ENCODE measurements at regions not wholly inside any gene's neighbourhood (a gene's known extent, or its start where the extent isn't known, plus 50 kb on each side); places are given as distances from the start of the nearest gene placed in this dataset.

DNA sequence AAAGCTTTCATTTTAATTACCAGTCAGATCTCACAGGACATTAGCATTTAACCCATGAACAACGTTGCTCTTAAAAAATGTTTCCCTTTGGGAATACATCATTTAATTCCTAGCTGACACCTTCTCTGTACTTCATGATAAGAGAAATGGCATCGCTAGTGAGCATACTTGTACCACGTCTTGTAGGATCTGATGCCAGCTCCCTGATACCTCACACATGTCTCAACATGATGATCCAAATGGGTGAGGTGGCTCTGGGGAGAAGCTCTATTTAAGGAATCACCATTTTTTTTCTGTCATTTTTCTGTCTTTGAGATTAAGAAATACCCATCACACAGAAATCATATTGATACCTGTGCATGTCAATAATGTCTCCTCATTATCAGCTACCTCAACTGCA is 772.1 kb upstream of the CA10 start:
- Histone ChIP-seq H3K9me1 (ENCODE audit: control insufficient read depth, extremely low read depth, insufficient read depth, low read length) (no peaks in the 10 kb centered on the region), H3K4me3 (ENCODE audit: control insufficient read depth in 2 of 3, extremely low read depth in 1 of 3, insufficient read depth in 2 of 3, low read depth in 1 of 3, low read length in 3 of 3) (no peak overlapping the region), H3K4me2 (ENCODE audit: control insufficient read depth, extremely low read depth, insufficient read depth, low read depth, low read length) (no peak overlapping the region), H4K20me1 (ENCODE audit: control insufficient read depth, extremely low read depth, insufficient read depth, low read length) (no peaks in the 10 kb centered on the region), H2AFZ (ENCODE audit: control insufficient read depth, low read length) (no peak overlapping the region), H3K9me3 (ENCODE audit: control insufficient read depth, low read depth, low read length) (no peaks in the 10 kb centered on the region), H3K9ac (ENCODE audit: control insufficient read depth, extremely low read depth, insufficient read depth, low read length) (no peak overlapping the region), H3K27me3 (ENCODE audit: control insufficient read depth, extremely low read depth, insufficient read depth, low read length) (no peaks in the 10 kb centered on the region), H3K4me1 (ENCODE audit: control insufficient read depth, extremely low read depth, insufficient read depth, low read length) (no peaks in the 10 kb centered on the region), H3K36me3 (ENCODE audit: control insufficient read depth in 2 of 2, extremely low read depth in 1 of 2, insufficient read depth in 2 of 2, low read length in 2 of 2) (no peaks in the 10 kb centered on the region), H3K27ac (ENCODE audit: control insufficient read depth, insufficient read depth, low read length) (no peak overlapping the region), H3K79me2 (ENCODE audit: control insufficient read depth, insufficient read depth, low read length) (no peaks in the 10 kb centered on the region)
- dilution Hi-C loops (cut with MboI; ENCODE audit: extremely low pct_ligation_motif_present, low sequenced_read_pairs), result no loop called here
- no peak for FAIRE-seq
- TF ChIP-seq EZH2 (IDR thresholded peaks at IDR 0.05; ENCODE audit: low read length), result no peak
- TF ChIP-seq, protein P1, sequence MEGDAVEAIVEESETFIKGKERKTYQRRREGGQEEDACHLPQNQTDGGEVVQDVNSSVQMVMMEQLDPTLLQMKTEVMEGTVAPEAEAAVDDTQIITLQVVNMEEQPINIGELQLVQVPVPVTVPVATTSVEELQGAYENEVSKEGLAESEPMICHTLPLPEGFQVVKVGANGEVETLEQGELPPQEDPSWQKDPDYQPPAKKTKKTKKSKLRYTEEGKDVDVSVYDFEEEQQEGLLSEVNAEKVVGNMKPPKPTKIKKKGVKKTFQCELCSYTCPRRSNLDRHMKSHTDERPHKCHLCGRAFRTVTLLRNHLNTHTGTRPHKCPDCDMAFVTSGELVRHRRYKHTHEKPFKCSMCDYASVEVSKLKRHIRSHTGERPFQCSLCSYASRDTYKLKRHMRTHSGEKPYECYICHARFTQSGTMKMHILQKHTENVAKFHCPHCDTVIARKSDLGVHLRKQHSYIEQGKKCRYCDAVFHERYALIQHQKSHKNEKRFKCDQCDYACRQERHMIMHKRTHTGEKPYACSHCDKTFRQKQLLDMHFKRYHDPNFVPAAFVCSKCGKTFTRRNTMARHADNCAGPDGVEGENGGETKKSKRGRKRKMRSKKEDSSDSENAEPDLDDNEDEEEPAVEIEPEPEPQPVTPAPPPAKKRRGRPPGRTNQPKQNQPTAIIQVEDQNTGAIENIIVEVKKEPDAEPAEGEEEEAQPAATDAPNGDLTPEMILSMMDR (optimal IDR thresholded peaks at IDR 0.05 in 1 of 3, IDR thresholded peaks at IDR 0.05 in 1 of 3, conservative IDR thresholded peaks at IDR 0.05 in 1 of 3; ENCODE audit: extremely low read depth in 1 of 3, insufficient read depth in 2 of 3, low read length in 3 of 3), result no peak
- no peak for DNase-seq (ENCODE audit: low read depth, low spot score)

DNA sequence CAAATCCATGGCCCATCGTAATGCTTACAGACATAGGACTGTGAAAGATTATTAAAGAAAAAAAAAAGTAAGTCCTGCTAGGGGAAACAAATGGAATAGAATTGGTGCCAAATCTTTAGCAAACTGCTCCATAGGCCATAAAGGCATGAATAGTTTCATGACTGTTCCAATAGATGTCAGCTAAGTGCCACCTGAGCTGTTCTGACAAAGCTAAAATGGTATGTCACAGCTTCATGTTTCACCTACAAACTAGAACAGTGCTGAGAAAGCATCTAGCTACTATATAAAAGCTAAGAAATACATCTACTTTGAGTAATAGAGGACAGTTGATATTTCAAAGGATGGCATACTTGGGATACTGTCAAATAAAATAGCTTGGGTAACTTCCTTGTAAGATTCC is 771.6 kb upstream of the CA10 start:
- no peak overlapping the region for H2AFZ ChIP-seq (ENCODE audit: control insufficient read depth, low read length)

More for the DNA sequence above, 771.6 kb upstream of the CA10 start:
- no peaks in the 10 kb centered on the region for H3K9me3 ChIP-seq (ENCODE audit: control insufficient read depth, low read depth, low read length)
- H3K4me1 ChIP-seq (ENCODE audit: control insufficient read depth, extremely low read depth, insufficient read depth, low read length), result no peaks in the 10 kb centered on the region
- no peaks in the 10 kb centered on the region for H3K79me2 ChIP-seq (ENCODE audit: control insufficient read depth, insufficient read depth, low read length)
- no peak for DNase-seq (ENCODE audit: low read depth, low spot score)
- no peaks in the 10 kb centered on the region for H3K9me1 ChIP-seq (ENCODE audit: control insufficient read depth, extremely low read depth, insufficient read depth, low read length)
- H3K27me3 ChIP-seq (ENCODE audit: control insufficient read depth, extremely low read depth, insufficient read depth, low read length), result no peaks in the 10 kb centered on the region
- H3K36me3 ChIP-seq (ENCODE audit: control insufficient read depth in 2 of 2, extremely low read depth in 1 of 2, insufficient read depth in 2 of 2, low read length in 2 of 2), result no peaks in the 10 kb centered on the region
- dilution Hi-C loops (cut with MboI; ENCODE audit: extremely low pct_ligation_motif_present, low sequenced_read_pairs), result no loop called here
- no peak overlapping the region for H3K27ac ChIP-seq (ENCODE audit: control insufficient read depth, insufficient read depth, low read length)
- H4K20me1 ChIP-seq (ENCODE audit: control insufficient read depth, extremely low read depth, insufficient read depth, low read length), result no peaks in the 10 kb centered on the region
- FAIRE-seq, result no peak
- no peak overlapping the region for H3K9ac ChIP-seq (ENCODE audit: control insufficient read depth, extremely low read depth, insufficient read depth, low read length)
- no peak overlapping the region for H3K4me3 ChIP-seq (ENCODE audit: control insufficient read depth in 2 of 3, extremely low read depth in 1 of 3, insufficient read depth in 2 of 3, low read depth in 1 of 3, low read length in 3 of 3)
- no peak overlapping the region for H3K4me2 ChIP-seq (ENCODE audit: control insufficient read depth, extremely low read depth, insufficient read depth, low read depth, low read length)
- TF ChIP-seq, protein P1 (optimal IDR thresholded peaks at IDR 0.05 in 1 of 3, IDR thresholded peaks at IDR 0.05 in 1 of 3, conservative IDR thresholded peaks at IDR 0.05 in 1 of 3; ENCODE audit: extremely low read depth in 1 of 3, insufficient read depth in 2 of 3, low read length in 3 of 3), result no peak
- no peak for TF ChIP-seq EZH2 (IDR thresholded peaks at IDR 0.05; ENCODE audit: low read length)
